HG03066 (cell line): ENCODE measurements at regions not wholly inside any gene's neighbourhood (a gene's known extent, or its start where the extent isn't known, plus 50 kb on each side); places are given as distances from the start of the nearest gene placed in this dataset.

Source experiments
- ATAC-seq: cut with Tn5 transposase; IDR thresholded peaks from one replicate; pipeline ENCODE4 v1.9.1; 2021; ENCODE audit warnings: low read depth; ENCODE audit not compliant: unreplicated experiment

- ATAC-seq: no peak
These were observed 278.8 kb downstream of the TNS1 start for GRCh38 chr2:217723981-217724380.

- ATAC-seq: no peak
These were observed 279.8 kb downstream of the TNS1 start for GRCh38 chr2:217722883-217723472.

- ATAC-seq: no peak
These were observed 285.1 kb downstream of the TNS1 start for GRCh38 chr2:217717646-217718045.

GRCh38 chr2:217715484-217715883 lies 287.3 kb downstream of the TNS1 start:
- ATAC-seq: no peak

- no peak for ATAC-seq
These were observed 288.5 kb downstream of the TNS1 start for GRCh38 chr2:217714287-217714751.

- ATAC-seq: peak; percentile 76
These were observed 289.2 kb downstream of the TNS1 start for GRCh38 chr2:217713395-217714286.

- ATAC-seq: no peak
These were observed 290.4 kb downstream of the TNS1 start for GRCh38 chr2:217712431-217712830.

GRCh38 chr2:217711188-217711587 lies 291.6 kb downstream of the TNS1 start:
- ATAC-seq: no peak

GRCh38 chr2:217710211-217710765 lies 292.5 kb downstream of the TNS1 start:
- ATAC-seq: no peak

- ATAC-seq: no peak
These were observed 293.2 kb downstream of the TNS1 start for GRCh38 chr2:217709478-217710210.

- no peak for ATAC-seq
These were observed 295.6 kb downstream of the TNS1 start for GRCh38 chr2:217707131-217707611.

- ATAC-seq: no peak
These were observed 296.3 kb downstream of the TNS1 start for GRCh38 chr2:217706513-217706912.

GRCh38 chr2:217706095-217706494 lies 296.7 kb downstream of the TNS1 start:
- ATAC-seq: no peak

- no peak for ATAC-seq
These were observed 297.3 kb downstream of the TNS1 start for GRCh38 chr2:217705461-217705860.

- no peak for ATAC-seq
These were observed 298.8 kb downstream of the TNS1 start for GRCh38 chr2:217703999-217704398.

GRCh38 chr2:217703102-217703501 lies 299.7 kb downstream of the TNS1 start:
- ATAC-seq: no peak

GRCh38 chr2:217701622-217702021 lies 301.2 kb downstream of the TNS1 start:
- no peak for ATAC-seq

GRCh38 chr2:217698691-217699090 lies 304.1 kb downstream of the TNS1 start:
- no peak for ATAC-seq

GRCh38 chr2:217695033-217695520 lies 307.7 kb downstream of the TNS1 start:
- ATAC-seq: no peak

GRCh38 chr2:217694291-217694690 lies 308.5 kb downstream of the TNS1 start:
- ATAC-seq: no peak

- ATAC-seq: no peak
These were observed 309.4 kb downstream of the TNS1 start for GRCh38 chr2:217693363-217693762.
